Common myeloid progenitor, CD34-positive (primary cell): ENCODE measurements at regions not wholly inside any gene's neighbourhood (a gene's known extent, or its start where the extent isn't known, plus 50 kb on each side); places are given as distances from the start of the nearest gene placed in this dataset.

Experiments used
- CTCF ChIA-PET: fragments of 350-600 bp; sonication (Branson Sonifier 250); formaldehyde crosslinking; loops from one replicate; lab custom pipeline; 2021; ENCODE audit warnings: antibody characterized with exemption; lab: Charles Lee
- POLR2A ChIA-PET: fragments of 350-600 bp; sonication (Branson Sonifier 250); formaldehyde crosslinking; loops from one replicate; lab custom pipeline; 2021; ENCODE audit warnings: antibody characterized with exemption; lab: Charles Lee
- DNase-seq, 3 donors: peaks; one replicate each; pipeline versions ENCODE4 v3.0.0 to v3.0.0-alpha.2; 2013
- H3K27ac ChIP-seq, 2 experiments: 1 replicate in 1 of 2; 2 replicates in 1 of 2; pipeline ENCODE4 v1.7.0; 2013; ENCODE audit warnings: inconsistent platforms in 2 of 2, low read length in 2 of 2, mild to moderate bottlenecking in 2 of 2, low read depth in 1 of 2, moderate library complexity in 1 of 2; ENCODE audit not compliant: severe bottlenecking in 2 of 2, insufficient read depth in 1 of 2, poor library complexity in 1 of 2
- H3K27me3 ChIP-seq, 5 experiments: replicated peaks in 2 of 5; 1 replicate in 3 of 5; 2 replicates in 2 of 5; pipeline versions ENCODE4 v1.6.1 to v1.7.0; 2013; ENCODE audit warnings: low read length in 4 of 5, mild to moderate bottlenecking in 2 of 5, moderate library complexity in 2 of 5, inconsistent platforms in 1 of 5; ENCODE audit not compliant: insufficient read depth in 5 of 5, control insufficient read depth in 4 of 5
- H3K36me3 ChIP-seq, 4 experiments: 1 replicate in 2 of 4; 2 replicates in 2 of 4; pipeline versions ENCODE4 v1.6.1 to v1.7.0; 2013; ENCODE audit warnings: low read length in 3 of 4, control low read depth in 1 of 4, mild to moderate bottlenecking in 1 of 4; ENCODE audit not compliant: control insufficient read depth in 4 of 4, insufficient read depth in 4 of 4
- H3K4me1 ChIP-seq, 4 experiments: 1 replicate in 3 of 4; 2 replicates in 1 of 4; pipeline versions ENCODE4 v1.6.1 to v1.7.1; 2013; ENCODE audit warnings: low read length in 3 of 4, mild to moderate bottlenecking in 3 of 4, control low read depth in 1 of 4, inconsistent platforms in 1 of 4, moderate library complexity in 1 of 4; ENCODE audit not compliant: control insufficient read depth in 4 of 4, insufficient read depth in 4 of 4; ENCODE audit errors: control extremely low read depth in 1 of 4
- H3K4me3 ChIP-seq, 7 experiments: 1 replicate in 4 of 7; 2 replicates in 3 of 7; pipeline versions ENCODE4 v1.5.1 to v1.7.0; 2013; ENCODE audit warnings: mild to moderate bottlenecking in 7 of 7, low read length in 6 of 7, moderate library complexity in 6 of 7, inconsistent platforms in 2 of 7, low read depth in 2 of 7, control low read depth in 1 of 7; ENCODE audit not compliant: insufficient read depth in 4 of 7, control insufficient read depth in 1 of 7; ENCODE audit errors: extremely low read depth in 1 of 7
- H3K9me3 ChIP-seq, 5 experiments: 1 replicate in 4 of 5; 2 replicates in 1 of 5; pipeline versions ENCODE4 v1.6.1 to v1.7.1; 2013; ENCODE audit warnings: low read length in 4 of 5, mild to moderate bottlenecking in 2 of 5, inconsistent platforms in 1 of 5, low read depth in 1 of 5, moderate library complexity in 1 of 5; ENCODE audit not compliant: control insufficient read depth in 4 of 5, insufficient read depth in 2 of 5; ENCODE audit errors: control extremely low read depth in 1 of 5
- WGBS: methylation state at CpG from one replicate; pipeline ENCODE4 v1.1.5; 2013; ENCODE audit not compliant: insufficient coverage; 5-methylcytosine and 5-hydroxymethylcytosine counted together

DNA sequence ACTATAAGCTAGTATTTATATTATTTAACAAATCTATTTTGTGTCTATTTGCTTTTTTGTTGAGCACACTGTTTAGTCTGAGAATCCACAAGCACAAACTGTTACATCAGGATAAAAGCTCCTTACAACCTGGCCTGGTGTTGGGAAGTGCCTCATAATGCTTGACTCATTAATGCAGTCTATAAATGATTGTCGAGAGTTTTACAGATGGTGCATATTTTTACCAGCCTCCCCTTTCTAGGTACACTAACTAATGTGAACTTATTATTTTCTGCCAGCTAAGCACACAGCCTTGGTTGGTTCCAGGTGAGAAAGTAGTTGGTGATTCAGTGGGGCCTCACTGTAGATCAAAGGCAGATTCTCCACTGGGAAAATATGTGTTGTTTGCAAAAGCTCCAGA is 151.0 kb upstream of the ADAMTS16 start:
- WGBS, result no CpG with 5 or more reads among the region's 1 CpG
- CTCF ChIA-PET, result no interaction called here
- POLR2A ChIA-PET, result no interaction called here

DNA sequence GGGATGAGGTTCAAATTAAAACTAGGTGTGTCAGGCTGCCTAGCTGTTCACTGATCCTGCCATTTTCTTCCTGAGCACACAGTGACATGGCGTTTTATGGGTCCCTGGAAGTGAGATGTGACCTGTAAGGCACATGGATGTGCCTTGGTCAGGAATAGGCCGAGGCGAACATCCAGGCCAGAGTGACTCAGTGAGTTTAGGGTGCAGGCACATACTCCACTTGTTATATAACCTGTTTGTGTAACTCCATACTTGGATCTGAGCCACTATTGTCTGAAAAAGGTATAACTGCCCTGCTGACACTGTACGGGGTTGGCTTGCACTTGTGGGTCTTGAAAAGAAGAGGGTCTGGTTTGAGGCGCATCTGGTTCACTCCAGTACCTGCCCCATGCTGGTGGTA is 150.1 kb upstream of the ADAMTS16 start:
- Histone ChIP-seq H3K27ac (no peak overlapping the region), H3K36me3 (no peaks in the 10 kb centered on the region), H3K4me3 (no peak overlapping the region), H3K4me1 (no peaks in the 10 kb centered on the region), H3K27me3 (no peaks in the 10 kb centered on the region), H3K9me3 (no peaks in the 10 kb centered on the region)
- ChIA-PET POLR2A (no interaction called here), CTCF (no interaction called here)
- 84% methylated on average over 4 of the region's 5 CpGs for WGBS
- no peak for DNase-seq

More for the DNA sequence above, 151.0 kb upstream of the ADAMTS16 start:
- no peak overlapping the region for H3K27ac ChIP-seq
- H3K36me3 ChIP-seq, result no peaks in the 10 kb centered on the region
- DNase-seq, result no peak
- no peaks in the 10 kb centered on the region for H3K27me3 ChIP-seq
- no peaks in the 10 kb centered on the region for H3K9me3 ChIP-seq
- H3K4me3 ChIP-seq, result no peak overlapping the region
- H3K4me1 ChIP-seq, result no peaks in the 10 kb centered on the region

DNA sequence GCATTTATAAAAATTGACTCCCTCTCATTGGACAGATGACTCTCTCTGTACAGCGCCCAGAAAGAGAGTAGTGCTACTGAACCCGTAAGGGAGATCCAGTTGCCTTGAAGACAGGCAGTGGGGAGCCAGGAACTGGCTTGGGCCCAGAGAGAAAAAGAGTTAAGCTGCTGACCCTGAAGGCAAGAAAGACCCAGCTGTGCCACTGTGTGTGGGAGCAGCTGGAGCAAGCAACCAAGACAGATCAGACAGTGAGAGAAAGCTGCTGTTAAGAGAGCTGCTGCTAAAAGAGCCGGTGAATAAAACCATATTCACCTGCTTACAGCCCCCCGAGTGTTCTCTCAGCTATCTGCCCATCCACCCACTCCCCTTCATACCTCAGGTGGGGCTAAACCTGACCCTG is 149.7 kb upstream of the ADAMTS16 start:
- Histone ChIP-seq H3K9me3 (no peaks in the 10 kb centered on the region), H3K27ac (no peak overlapping the region), H3K27me3 (no peaks in the 10 kb centered on the region), H3K4me1 (no peaks in the 10 kb centered on the region), H3K4me3 (no peak overlapping the region), H3K36me3 (no peaks in the 10 kb centered on the region)
- 100% methylated on average over 4 of the region's 4 CpGs for WGBS
- POLR2A ChIA-PET, result no interaction called here
- DNase-seq, result no peak
- CTCF ChIA-PET, result no interaction called here

DNA sequence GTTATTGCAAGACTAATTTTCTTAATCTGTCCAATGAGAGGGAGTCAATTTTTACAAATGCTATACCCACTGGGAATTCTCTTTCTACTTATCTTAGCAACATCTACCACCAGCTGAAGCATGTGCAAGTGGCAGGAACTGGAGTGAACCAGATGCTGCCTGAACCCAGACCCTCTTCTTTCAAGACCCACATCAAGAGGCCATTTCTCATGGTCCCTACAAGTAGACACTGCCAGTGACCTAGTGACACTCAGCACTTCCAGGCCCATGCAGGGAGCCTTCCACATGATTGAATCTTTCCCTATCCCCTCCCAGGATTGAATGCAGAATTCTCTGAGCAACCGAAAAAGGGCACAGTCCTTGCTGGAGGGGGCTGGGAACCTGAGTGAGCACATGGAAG is 148.2 kb upstream of the ADAMTS16 start:
- ChIA-PET CTCF (no interaction called here), POLR2A (no interaction called here)
- Histone ChIP-seq H3K4me3 (no peak overlapping the region), H3K36me3 (no peaks in the 10 kb centered on the region), H3K27me3 (no peaks in the 10 kb centered on the region), H3K4me1 (no peaks in the 10 kb centered on the region), H3K9me3 (no peaks in the 10 kb centered on the region), H3K27ac (no peak overlapping the region)
- no peak for DNase-seq
- WGBS, result 83% methylated on average over 1 of the region's 1 CpG

DNA sequence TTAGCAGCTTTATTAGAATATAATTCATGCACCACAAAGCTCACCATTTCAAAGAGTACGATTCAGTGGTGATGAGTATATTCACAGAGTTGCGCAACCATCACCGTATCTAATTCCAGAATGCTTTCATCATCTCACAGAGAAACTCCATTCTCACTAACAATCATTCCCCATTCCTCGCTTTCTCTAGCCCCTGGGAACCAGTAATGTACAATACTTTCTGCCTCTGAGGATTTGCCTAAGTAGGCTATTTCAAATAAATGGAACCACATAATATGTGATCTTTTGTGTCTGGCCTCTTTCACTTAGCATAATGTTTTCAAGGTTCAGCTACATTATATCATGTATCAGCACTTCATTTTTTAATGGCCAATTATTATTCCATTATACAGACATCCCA is 145.1 kb upstream of the ADAMTS16 start:
- no peak overlapping the region for H3K4me3 ChIP-seq
- H3K27me3 ChIP-seq, result no peaks in the 10 kb centered on the region
- no peaks in the 10 kb centered on the region for H3K9me3 ChIP-seq
- no peak for DNase-seq
- 93% methylated on average over 3 of the region's 4 CpGs for WGBS
- POLR2A ChIA-PET, result no interaction called here
- no peaks in the 10 kb centered on the region for H3K36me3 ChIP-seq
- CTCF ChIA-PET, result no interaction called here
- no peaks in the 10 kb centered on the region for H3K4me1 ChIP-seq
- no peak overlapping the region for H3K27ac ChIP-seq

DNA sequence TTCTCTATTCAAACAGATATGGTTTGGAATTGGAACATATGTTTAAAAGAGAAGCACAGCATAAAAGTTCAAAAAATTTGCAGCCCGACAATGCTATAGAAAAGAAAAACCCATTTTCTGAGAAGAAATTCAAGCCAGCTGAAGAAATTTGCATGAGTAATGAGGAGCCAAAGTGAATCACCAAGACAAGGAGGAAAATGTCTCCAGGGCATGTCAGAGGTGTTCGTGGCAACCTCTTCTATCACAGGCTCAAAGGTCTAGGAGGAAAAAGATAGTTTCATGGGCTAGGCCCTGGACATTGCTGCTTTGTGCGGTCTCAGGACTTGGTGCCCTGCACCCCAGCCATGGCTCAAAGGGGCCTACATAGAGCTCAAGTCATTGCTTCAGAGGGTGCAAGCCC is 134.8 kb upstream of the ADAMTS16 start:
- H3K27me3 ChIP-seq, result no peaks in the 10 kb centered on the region

DNA sequence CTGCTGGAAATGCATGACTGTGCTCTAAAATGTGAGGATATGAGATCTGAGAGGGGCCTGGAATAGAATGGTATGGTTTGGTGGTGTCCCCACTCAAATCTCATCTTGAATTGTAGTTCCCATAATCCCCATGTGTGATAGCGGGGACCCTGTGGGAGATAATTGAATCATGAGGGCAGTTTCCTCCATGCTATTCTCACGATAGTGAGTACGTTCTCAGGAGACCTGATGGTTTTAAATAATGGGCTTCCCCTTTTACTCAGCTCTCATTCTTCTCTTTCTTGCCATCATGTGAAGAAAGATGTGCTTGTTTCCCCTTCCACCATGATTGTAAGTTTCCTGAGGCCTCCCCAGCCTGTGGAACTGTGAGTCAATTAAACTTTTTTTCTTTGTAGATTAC is 133.6 kb upstream of the ADAMTS16 start:
- Histone ChIP-seq H3K27me3 (no peaks in the 10 kb centered on the region), H3K9me3 (no peaks in the 10 kb centered on the region), H3K4me1 (no peaks in the 10 kb centered on the region), H3K27ac (no peak overlapping the region), H3K4me3 (no peak overlapping the region), H3K36me3 (no peaks in the 10 kb centered on the region)
- ChIA-PET POLR2A (no interaction called here), CTCF (no interaction called here)
- 84% methylated on average over 3 of the region's 3 CpGs for WGBS
- DNase-seq, result no peak

More for the DNA sequence above, 134.8 kb upstream of the ADAMTS16 start:
- H3K4me1 ChIP-seq, result no peaks in the 10 kb centered on the region
- no peak for DNase-seq
- 96% methylated on average over 3 of the region's 3 CpGs for WGBS
- H3K9me3 ChIP-seq, result no peaks in the 10 kb centered on the region
- no peak overlapping the region for H3K4me3 ChIP-seq
- no peaks in the 10 kb centered on the region for H3K36me3 ChIP-seq
- CTCF ChIA-PET, result no interaction called here
- POLR2A ChIA-PET, result no interaction called here
- H3K27ac ChIP-seq, result no peak overlapping the region
